HG02981 (cell line): ENCODE measurements at regions not wholly inside any gene's neighbourhood (a gene's known extent, or its start where the extent isn't known, plus 50 kb on each side); places are given as distances from the start of the nearest gene placed in this dataset.

ENCODE experiments used
- ATAC-seq: cut with Tn5 transposase; IDR thresholded peaks from one replicate; pipeline ENCODE4 v1.9.1; 2021; ENCODE audit warnings: mild to moderate bottlenecking, moderate library complexity; ENCODE audit not compliant: unreplicated experiment

- ATAC-seq, result no peak
Measured at GRCh38 chr7:35508623-35509400, 186.1 kb downstream of the HERPUD2 start.

- no peak for ATAC-seq
Measured at GRCh38 chr7:35505066-35505465, 189.9 kb downstream of the HERPUD2 start.

DNA sequence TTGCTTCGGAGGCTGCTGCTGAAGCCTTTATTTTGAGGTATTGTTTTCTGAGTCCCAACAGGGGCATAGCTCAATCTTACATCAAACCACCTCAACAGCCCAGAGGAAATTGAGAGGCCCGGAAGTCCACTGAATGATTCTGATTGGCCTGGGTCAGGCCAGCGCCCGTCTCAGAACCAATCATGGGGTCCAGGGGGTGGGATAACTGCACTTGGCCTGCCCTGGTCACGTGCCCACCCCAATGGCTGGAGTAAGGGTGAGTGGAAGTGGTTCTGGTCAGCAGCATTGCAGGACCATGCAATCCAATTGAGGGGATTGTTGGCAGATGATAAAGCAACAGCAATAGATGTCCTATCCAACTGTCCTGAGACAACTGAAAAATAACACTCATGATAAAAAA lies 190.6 kb downstream of the HERPUD2 start:
- ATAC-seq, result no peak

DNA sequence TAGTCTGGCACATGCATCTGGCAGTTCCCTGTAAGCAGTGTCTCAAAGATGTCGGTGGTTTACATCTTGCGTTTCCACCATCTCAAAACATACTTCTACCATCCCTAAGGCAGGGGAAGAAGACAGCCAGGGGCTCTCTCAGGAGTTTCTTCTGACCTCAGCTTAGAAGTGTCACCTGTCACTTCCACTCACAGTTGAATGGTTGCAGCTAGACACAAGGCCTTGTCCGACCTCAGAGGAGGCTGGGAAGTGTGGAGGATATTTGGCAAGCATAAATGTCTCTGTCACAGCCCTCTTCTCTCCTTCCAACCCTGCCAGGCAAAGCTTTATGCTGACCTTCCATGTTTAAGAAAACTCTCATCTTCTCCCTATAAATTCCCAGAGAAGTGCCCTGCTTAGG lies 193.3 kb downstream of the HERPUD2 start:
- ATAC-seq, result no peak

DNA sequence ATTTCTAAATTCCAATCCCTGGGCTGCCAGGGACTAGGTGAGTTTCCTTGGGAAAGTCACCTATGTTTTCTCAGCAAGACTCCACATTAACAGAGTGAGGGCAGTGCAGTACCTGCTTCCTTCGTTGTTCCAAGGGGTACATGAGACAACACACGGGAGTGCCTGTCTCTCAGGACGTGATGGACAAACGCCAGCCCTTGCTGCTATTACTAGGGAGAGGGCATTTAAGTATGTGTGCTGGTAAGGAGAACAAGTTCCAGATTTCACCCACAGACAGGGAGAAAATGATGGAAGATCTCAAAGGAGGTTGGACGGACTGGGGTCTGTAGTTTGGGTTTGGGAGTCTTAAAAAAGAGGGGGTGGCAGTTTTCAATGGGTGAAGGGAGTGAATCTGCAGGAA lies 195.7 kb downstream of the HERPUD2 start:
- no peak for ATAC-seq

DNA sequence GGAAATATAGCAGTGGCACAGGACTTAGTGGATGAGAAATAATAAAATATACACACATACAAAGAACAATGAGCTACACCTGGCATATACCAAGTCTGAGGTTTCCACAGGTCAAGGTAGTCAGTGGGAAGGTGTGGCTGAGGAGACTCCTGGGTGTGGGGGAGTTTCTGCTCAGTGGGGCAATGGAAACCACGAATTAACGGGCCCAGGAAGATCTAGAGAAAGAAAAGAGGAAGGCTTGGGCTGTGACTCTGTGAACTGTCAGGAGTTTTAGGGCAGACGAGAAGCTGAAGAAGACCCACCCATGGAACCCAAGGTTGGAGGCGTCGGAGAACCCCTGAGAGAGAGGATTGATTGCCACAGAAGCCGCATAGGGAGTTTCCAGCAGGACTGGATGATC lies 196.5 kb downstream of the HERPUD2 start:
- no peak for ATAC-seq

DNA sequence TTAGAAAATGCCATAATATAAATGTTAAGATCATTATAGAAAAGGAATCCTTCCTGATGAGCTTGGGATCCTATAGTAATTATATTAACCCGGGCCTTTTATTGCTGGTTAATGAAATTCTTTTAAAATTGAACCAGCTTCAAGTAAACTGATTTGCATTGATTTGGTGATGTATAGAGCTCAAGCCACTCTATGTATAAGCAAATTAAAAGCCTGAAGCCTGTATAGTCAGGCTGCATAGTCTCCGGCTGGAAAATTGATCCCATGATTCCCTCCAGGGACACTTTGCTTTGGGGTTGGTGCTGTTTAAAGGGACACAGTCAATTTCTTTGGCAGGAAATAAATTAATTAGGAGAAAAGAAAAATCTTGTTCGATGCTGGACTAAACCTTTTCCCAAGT lies 199.1 kb downstream of the HERPUD2 start:
- ATAC-seq, result no peak

DNA sequence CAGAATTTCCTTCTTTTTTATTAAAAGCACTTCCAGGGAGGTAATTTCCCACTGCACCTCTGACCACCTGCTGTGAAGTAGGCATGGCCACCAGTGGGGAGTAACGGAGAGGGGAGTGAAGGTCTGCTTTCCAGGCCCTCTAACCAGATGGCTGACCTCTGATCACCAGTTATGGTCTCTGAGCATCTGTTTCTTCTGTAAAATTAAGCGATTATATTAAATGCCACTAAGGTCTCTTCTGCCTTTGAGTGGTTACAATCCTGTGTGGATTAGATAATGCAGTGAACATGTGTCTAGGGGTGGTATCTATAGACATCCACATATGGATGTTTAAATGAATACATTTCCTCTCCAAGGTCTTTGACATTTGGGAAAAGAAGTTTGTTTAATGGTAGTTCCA lies 199.6 kb downstream of the HERPUD2 start:
- no peak for ATAC-seq

- ATAC-seq, result no peak
Measured at GRCh38 chr7:35494407-35494806, 200.5 kb downstream of the HERPUD2 start.

GRCh38 chr7:35492451-35493175 lies 202.3 kb downstream of the HERPUD2 start:
- no peak for ATAC-seq

- no peak for ATAC-seq
Measured at GRCh38 chr7:35491233-35491632, 203.7 kb downstream of the HERPUD2 start.

GRCh38 chr7:35487841-35488240 lies 207.1 kb downstream of the HERPUD2 start:
- no peak for ATAC-seq

DNA sequence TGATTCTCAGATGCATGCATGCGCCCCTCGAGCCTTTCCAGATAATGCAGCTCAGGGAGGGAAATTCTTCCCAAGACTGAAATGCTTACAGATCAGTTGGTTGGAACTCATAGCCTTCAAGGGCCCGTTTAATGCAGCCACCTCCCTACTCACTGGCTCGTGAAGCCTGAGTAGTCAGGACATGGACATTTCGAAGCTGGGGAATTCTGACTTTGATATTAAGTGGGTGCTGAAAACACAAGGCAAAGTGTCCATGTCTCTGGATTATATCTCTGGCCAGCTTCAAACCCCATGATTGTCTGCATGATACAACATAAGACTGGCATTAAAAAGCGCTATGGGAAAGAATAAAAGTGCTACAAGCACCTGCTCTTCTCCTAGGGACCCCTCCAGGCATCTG lies 207.5 kb downstream of the HERPUD2 start:
- no peak for ATAC-seq

GRCh38 chr7:35485436-35485835 lies 209.5 kb downstream of the HERPUD2 start:
- ATAC-seq, result no peak

DNA sequence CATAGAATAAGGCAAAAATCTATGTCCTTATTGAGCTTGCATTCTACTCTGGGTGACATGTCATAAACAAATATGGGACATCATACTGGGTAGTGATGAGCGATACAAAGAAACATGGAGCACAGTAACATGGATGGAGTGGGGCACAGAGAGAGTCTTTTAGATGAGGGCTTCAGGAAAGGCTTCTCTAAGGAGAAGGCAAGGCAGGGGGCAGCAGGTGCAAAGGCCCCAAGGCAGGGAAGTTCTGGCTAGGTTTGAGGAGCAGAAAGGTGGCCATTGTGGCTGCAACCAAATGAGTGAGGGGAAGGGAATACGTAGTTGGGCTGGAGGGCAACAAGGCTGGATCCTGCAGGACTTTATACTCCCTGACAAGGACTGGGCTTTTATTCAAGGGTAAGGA lies 211.4 kb downstream of the HERPUD2 start:
- ATAC-seq, result no peak

GRCh38 chr7:35482231-35482630 lies 212.7 kb downstream of the HERPUD2 start:
- ATAC-seq, result no peak

GRCh38 chr7:35480806-35481205 lies 214.1 kb downstream of the HERPUD2 start:
- no peak for ATAC-seq

- ATAC-seq, result no peak
Measured at GRCh38 chr7:35477609-35478008, 217.3 kb downstream of the HERPUD2 start.

DNA sequence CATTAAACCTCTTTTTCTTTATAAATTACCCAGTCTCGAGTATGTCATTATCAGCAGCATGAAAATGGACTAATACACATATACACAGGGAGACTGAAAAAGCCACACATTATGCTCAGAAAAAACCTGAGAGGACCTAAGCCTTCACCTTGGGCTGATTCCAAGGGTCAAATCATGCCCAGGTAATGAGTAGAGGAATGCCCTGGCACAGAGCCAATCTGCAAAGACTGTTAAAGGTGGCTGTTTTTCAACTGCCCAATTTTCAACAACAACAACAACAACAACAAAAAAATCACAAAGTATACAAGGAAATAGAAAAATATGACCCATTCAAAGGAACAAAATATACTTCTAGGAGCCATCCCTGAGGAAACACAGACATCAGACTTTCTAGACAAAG lies 220.2 kb upstream of the TBX20 start:
- no peak for ATAC-seq

GRCh38 chr7:35468606-35469005 lies 214.7 kb upstream of the TBX20 start:
- ATAC-seq, result no peak

DNA sequence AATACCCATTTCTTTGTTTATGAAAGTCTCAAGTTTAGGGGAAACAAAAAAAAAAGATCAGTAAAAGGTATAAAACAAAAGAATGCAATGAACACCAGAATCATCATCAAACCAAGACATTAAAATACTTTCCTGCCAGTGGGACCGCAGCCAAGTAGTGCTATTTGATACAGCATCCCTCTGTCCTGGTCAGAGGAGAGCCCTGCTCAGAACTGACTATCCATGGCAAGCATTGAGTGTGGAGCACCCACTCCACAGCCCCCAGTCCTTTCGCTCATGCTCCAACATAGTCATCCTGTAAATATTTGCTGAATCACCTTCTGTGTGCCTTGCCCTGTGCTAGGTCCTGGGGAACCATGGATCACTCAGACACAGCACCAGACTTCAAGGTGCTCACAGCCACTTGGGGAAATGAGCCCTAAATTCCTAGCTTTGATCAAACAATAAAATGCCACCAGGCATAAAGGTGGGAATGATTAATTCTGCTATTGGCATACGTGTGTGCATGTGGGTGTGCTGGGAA lies 213.6 kb upstream of the TBX20 start:
- no peak for ATAC-seq

- no peak for ATAC-seq
Measured at GRCh38 chr7:35465791-35466336, 212.0 kb upstream of the TBX20 start.
